ENCODE measurements at regions not wholly inside any gene's neighbourhood (a gene's known extent, or its start where the extent isn't known, plus 50 kb on each side); places are given as distances from the start of the nearest gene placed in this dataset.

DNA sequence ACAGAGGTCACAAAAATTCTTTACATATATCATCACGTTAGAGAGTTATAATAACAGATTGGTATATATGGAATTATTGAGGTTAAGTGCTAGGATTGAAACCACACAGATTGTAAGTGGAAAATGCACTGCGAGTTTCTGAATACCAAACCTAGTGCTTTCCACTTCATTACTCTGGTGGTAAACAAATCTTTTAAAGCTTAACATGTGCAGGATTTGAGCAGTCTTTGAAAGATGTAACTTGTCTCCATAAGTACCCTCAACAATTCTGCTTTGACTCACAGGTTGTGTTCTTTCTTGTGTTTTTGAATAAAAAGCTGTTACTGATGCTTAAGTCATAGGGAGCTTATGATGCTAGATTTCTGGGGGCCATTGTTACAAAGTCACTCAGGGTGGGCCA, 314.7 kb upstream of the DACH1 start:
- DNase-seq (ENCODE audit: extremely low read depth in 1 of 2, low read depth in 1 of 2), result no peak

GRCh38 chr13:72180253-72180952, 313.4 kb upstream of the DACH1 start:
- DNase-seq (ENCODE audit: extremely low read depth in 1 of 2, low read depth in 1 of 2), result no peak

- no peak for DNase-seq (ENCODE audit: extremely low read depth in 1 of 2, low read depth in 1 of 2)
Measured at GRCh38 chr13:72174549-72174948, 307.5 kb upstream of the DACH1 start.

- DNase-seq (ENCODE audit: extremely low read depth in 1 of 2, low read depth in 1 of 2), result no peak
Measured at GRCh38 chr13:72170571-72170970, 303.6 kb upstream of the DACH1 start.

DNA sequence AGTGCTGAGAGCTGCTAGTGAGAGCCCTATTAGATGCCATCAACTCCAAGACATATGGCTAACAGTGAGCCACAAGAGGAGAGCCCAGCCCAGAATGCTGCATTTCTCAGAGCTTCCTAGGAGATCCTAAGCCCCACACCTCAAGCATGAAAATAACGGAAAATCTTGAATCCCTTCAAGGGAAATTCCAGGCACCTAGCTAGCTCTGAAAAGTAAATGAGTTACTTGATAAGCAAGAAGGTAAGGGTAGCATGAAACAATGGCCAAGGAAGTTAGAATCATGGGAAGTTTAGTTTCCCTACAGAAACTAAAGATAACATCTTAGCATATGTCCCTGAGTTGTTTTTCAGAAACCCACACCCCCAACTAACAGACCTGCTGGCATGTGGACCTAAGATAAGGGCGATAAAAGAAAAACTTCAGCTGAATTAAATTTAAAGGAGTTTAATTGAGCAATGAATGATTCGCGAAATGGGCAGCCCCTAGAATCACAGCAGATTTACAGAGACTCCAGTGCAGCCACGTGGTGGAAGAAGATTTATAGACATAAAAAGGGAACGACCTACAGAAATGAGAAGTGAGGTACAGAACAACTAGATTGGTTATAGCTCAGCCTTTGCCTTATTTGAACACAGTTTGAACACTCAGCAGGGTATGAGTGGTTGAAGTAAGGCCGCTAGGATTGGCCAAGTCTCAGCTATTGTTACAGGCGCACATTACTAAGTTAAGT, 301.3 kb upstream of the DACH1 start:
- no peak for DNase-seq (ENCODE audit: extremely low read depth in 1 of 2, low read depth in 1 of 2)

- no peak for DNase-seq (ENCODE audit: extremely low read depth in 1 of 2, low read depth in 1 of 2)
Measured at GRCh38 chr13:72166102-72166650, 299.2 kb upstream of the DACH1 start.

GRCh38 chr13:72165276-72165675, 298.3 kb upstream of the DACH1 start:
- no peak for DNase-seq (ENCODE audit: extremely low read depth in 1 of 2, low read depth in 1 of 2)

DNA sequence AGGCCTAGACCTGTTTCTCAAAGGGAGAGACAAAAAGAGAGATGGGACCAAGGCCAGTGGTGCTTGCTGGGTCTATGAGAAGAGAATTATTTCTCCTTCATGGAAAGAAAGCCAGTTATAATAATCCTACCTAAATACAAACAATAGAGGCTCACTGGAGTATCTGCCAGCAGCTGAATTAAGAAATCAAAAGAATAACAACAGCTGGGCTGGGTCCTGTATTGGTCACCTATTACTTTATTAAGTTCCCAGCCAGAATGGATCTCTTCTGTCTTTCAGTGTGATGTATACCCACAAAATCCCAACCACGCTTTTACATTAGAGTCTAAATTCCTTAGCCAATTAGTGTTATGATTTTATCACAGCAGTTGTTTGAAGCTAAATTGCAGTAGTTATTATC, 297.8 kb upstream of the DACH1 start:
- DNase-seq (ENCODE audit: extremely low read depth in 1 of 2, low read depth in 1 of 2), result no peak

DNA sequence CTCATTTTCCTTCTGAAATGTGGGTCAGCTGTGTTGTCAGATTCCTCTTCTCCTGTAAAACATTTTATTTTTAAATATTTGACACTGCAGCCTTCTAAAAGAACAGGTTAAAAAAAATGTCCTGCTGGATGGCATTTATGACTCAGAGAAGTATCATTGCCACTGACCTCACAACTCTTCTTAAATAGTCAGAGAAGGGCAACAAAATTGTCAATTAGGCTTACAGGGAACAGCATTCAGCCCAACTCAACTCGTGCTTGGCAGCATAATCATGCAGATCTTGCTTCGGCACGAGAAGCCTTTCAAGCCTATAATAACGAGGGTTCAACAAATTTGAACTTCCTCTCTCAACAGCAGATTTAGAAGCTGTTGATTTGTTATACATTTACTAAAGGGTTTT, 296.7 kb upstream of the DACH1 start:
- DNase-seq (ENCODE audit: extremely low read depth in 1 of 2, low read depth in 1 of 2), result no peak

DNA sequence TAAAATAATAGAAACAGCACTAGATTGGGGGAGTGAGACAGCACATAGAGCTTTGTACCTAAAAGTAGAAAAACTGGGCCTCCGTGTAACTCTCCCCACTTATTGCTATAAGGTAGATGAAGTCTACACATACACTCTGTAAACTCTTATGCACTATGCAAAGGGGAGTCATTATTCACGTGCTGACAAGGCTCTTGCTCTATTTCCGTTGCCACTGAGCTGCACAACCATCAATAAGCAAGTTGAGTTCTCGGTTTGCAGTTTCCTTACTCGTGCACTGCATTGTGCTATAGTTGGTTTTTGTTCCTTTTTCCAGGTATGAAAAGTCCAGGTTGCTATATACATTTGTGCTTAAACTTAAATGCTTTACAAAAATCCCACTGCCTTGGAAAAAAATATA, 294.0 kb upstream of the DACH1 start:
- no peak for DNase-seq (ENCODE audit: extremely low read depth in 1 of 2, low read depth in 1 of 2)

DNA sequence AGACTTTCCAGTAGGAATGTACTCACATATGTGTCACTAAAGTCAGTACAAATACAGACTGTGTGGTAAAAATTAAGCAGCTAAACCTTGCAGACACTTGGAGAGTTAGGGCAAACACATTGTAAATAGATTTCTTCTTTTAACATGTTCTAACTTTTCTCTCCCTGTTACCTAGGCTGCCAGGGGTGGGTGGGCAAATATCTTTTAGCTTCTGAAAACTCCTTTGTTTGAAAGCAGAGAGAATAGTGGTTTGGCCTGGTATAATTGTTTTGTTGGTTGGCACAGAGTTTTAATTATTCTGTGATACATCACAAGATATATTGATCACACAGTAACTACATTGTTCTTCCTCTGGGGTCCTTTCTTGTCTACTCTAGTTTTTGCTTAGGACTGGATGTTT, 289.8 kb upstream of the DACH1 start:
- no peak for DNase-seq (ENCODE audit: extremely low read depth in 1 of 2, low read depth in 1 of 2)

GRCh38 chr13:72153272-72153671, 286.3 kb upstream of the DACH1 start:
- no peak for DNase-seq (ENCODE audit: extremely low read depth in 1 of 2, low read depth in 1 of 2)

DNA sequence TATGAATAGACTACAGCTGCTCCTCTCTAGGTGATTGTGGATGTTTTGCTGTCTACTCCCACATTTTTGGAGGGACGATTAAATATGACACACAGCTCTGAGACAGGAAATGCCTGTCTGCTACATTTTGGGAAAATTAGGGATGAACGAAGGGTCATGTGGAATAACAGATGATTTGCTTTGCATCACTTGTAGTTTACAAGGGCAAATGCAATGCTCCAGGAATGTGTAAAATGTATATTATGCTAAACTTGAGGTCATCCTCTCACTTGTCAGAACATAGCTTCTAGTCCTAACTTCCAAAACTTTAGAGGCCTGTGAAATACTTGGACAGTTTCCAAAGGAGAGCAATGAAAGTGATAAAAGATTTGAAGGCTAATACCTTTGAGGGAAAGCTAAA, 284.2 kb upstream of the DACH1 start:
- no peak for DNase-seq (ENCODE audit: extremely low read depth in 1 of 2, low read depth in 1 of 2)

DNA sequence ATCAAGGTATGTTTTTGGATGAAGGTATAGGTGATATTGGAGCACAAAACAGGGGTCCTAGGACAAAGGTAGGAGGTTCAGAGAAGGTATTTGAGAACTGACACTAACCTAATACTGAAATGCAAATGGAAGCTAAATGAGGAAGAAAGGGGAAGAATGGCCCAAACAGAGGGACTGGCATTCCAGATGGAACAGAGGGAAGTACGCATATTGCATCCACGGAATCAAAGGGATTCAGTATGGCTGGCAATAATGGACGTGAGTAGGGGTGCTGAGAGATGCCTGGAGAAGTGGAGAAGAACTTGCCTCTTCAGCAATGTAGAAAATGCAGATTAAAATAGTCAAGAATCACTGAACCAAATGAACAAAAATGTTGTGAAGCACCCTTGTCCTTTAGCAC, 283.5 kb upstream of the DACH1 start:
- no peak for DNase-seq (ENCODE audit: extremely low read depth in 1 of 2, low read depth in 1 of 2)

- DNase-seq (ENCODE audit: extremely low read depth in 1 of 2, low read depth in 1 of 2), result no peak
Measured at GRCh38 chr13:72149701-72150100, 282.7 kb upstream of the DACH1 start.

DNA sequence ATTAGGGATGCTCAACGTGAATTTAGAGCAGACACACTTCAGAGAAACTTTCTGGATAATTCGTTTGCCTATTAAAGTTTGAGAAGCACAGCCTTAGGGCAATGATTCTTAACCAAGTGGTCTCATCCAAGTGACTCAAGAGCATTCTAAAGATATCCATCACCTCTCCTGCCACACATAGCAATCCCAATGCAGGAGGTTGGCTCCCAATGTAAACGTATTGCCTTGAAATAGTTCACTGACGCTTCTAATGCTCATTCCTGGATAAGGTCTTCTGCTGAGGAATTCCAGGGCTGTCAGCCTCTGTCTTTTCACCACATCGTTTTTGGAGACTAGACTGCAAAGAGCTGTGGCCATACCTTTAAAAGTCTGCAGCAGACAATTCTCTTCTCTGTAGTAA, 279.8 kb upstream of the DACH1 start:
- DNase-seq (ENCODE audit: extremely low read depth in 1 of 2, low read depth in 1 of 2), result no peak

GRCh38 chr13:72145383-72145782, 278.4 kb upstream of the DACH1 start:
- no peak for DNase-seq (ENCODE audit: extremely low read depth in 1 of 2, low read depth in 1 of 2)

GRCh38 chr13:72144636-72145035, 277.6 kb upstream of the DACH1 start:
- DNase-seq (ENCODE audit: extremely low read depth in 1 of 2, low read depth in 1 of 2), result no peak

- DNase-seq (ENCODE audit: extremely low read depth in 1 of 2, low read depth in 1 of 2), result no peak
Measured at GRCh38 chr13:72141855-72142519, 275.0 kb upstream of the DACH1 start.

GRCh38 chr13:72139192-72139591, 272.2 kb upstream of the DACH1 start:
- no peak for DNase-seq (ENCODE audit: extremely low read depth in 1 of 2, low read depth in 1 of 2)

GRCh38 chr13:72132075-72132474, 265.1 kb upstream of the DACH1 start:
- DNase-seq (ENCODE audit: extremely low read depth in 1 of 2, low read depth in 1 of 2), result no peak

DNA sequence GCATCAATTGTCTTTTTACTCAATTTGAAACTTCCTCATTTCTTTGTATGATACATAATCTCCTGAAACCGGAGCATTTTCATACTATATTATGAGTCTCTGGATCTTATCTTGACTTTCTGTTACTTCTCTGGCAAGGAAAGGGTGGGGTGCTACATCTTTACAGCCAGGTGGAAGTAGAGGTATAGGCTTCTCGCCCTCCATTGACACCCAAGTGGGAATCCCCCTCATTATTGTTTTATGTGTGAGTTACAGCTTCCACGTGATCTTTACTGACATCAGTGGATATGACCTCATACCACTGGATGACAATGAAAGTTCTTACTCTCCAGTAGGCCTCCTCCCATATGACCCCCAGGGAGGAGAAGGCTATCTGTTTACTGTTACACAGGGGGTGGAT, 262.1 kb upstream of the DACH1 start:
- no peak for DNase-seq (ENCODE audit: extremely low read depth in 1 of 2, low read depth in 1 of 2)
